ENCODE measurements at regions not wholly inside any gene's neighbourhood (a gene's known extent, or its start where the extent isn't known, plus 50 kb on each side); places are given as distances from the start of the nearest gene placed in this dataset.
"Not testable (repeated sequence)": the region's sequence is repeated elsewhere in the genome, so short reads cannot be mapped to it uniquely, and the experiment has no call there.

DNA sequence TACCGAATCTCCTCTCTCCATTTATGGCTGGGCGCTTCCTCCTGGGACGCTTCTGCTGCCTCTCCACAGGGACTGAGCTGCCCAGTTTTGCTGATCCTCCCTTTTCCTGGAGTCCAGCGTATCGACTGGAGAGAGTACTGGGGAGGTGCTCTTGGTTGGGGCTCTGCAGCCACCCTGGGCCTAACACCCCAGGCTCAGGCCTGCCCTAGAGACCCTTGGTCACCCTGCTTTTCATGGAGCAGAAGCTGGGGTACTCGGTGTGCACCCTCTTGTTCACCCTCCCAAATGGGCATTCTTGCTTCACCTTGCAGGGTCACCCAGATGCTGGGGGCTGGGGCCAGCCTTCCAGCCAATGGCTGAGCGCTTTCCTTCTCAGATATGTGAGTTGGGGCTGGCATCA, 88.8 kb upstream of the RET start:
- no peak for DNase-seq (ENCODE audit: low spot score)

GRCh38 chr10:42988517-42989395, 88.1 kb upstream of the RET start:
- no peak for DNase-seq (ENCODE audit: low spot score)

GRCh38 chr10:42989481-42989921, 87.4 kb upstream of the RET start:
- DNase-seq (ENCODE audit: low spot score) = no peak

- no peak for DNase-seq (ENCODE audit: low spot score)
Observed at GRCh38 chr10:42990016-42990720, 86.7 kb upstream of the RET start.

DNA sequence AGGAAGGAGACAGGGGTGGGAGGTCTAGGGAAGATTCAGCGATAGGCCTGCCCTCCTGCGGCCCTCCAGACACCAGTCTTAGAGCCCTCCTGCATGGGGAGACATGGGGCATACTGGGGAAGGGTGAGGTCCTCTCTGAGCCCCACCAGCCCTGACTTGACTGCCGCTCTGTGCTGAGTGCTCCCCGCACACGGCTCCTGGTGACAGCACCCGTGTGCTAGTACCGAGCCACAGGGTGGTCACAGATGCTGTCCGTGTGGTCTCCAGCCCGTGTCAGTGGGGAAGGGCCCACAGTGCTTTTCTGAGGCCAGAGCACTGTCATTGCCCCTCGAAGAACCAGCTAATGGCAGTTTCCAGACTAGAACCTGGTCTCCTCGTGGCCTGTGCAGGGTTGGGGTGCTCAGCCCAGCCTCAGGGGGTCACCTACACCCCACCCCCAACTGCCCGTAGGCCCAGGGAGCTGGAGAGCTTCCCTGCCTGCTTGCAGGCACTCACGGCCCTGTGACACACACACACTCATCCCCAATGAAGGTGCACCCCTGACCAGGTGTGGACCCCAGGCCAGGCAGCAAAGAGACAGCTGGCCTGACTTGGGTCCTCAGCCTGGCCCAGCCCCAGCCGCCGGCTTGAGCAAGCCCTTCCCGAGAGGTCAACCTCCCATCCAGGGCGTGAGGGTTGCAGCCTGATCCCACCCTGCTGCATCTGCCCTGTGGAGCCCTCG, 86.0 kb upstream of the RET start:
- DNase-seq (ENCODE audit: low spot score) = no peak

- DNase-seq (ENCODE audit: low spot score) = no peak
Observed at GRCh38 chr10:42991442-42992098, 85.3 kb upstream of the RET start.

- DNase-seq (ENCODE audit: low spot score) = no peak
Observed at GRCh38 chr10:42992156-42992956, 84.5 kb upstream of the RET start.

- DNase-seq (ENCODE audit: low spot score) = no peak
Observed at GRCh38 chr10:42992957-42993390, 83.9 kb upstream of the RET start.

GRCh38 chr10:42994909-42995308, 82.0 kb upstream of the RET start:
- not testable (repeated sequence) for DNase-seq (ENCODE audit: low spot score)

- DNase-seq (ENCODE audit: low spot score) = no peak
Observed at GRCh38 chr10:42995537-42995936, 81.3 kb upstream of the RET start.

GRCh38 chr10:42996588-42996987, 80.3 kb upstream of the RET start:
- no peak for DNase-seq (ENCODE audit: low spot score)

- DNase-seq (ENCODE audit: low spot score) = no peak
Observed at GRCh38 chr10:42997151-42997848, 79.6 kb upstream of the RET start.

DNA sequence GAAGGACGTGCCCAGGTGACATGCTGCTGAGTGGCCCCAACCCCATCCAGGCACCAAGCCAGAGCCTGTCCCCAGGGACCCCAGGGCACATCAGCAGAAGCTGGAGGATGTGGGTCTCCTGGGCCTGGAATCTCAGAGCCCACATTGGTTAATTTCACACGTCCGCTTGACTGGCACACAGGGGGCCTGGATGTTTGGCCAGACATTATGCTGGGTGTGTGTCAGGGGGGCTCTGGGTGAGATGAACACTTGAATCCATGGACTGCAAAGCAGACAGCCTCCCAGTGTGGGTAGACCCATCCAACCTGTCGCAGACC, 79.1 kb upstream of the RET start:
- DNase-seq (ENCODE audit: low spot score) = no peak

- no peak for DNase-seq (ENCODE audit: low spot score)
Observed at GRCh38 chr10:42998481-42999384, 78.1 kb upstream of the RET start.

- no peak for DNase-seq (ENCODE audit: low spot score)
Observed at GRCh38 chr10:42999385-43000020, 77.4 kb upstream of the RET start.

- DNase-seq (ENCODE audit: low spot score) = no peak
Observed at GRCh38 chr10:43000021-43000411, 76.9 kb upstream of the RET start.

DNA sequence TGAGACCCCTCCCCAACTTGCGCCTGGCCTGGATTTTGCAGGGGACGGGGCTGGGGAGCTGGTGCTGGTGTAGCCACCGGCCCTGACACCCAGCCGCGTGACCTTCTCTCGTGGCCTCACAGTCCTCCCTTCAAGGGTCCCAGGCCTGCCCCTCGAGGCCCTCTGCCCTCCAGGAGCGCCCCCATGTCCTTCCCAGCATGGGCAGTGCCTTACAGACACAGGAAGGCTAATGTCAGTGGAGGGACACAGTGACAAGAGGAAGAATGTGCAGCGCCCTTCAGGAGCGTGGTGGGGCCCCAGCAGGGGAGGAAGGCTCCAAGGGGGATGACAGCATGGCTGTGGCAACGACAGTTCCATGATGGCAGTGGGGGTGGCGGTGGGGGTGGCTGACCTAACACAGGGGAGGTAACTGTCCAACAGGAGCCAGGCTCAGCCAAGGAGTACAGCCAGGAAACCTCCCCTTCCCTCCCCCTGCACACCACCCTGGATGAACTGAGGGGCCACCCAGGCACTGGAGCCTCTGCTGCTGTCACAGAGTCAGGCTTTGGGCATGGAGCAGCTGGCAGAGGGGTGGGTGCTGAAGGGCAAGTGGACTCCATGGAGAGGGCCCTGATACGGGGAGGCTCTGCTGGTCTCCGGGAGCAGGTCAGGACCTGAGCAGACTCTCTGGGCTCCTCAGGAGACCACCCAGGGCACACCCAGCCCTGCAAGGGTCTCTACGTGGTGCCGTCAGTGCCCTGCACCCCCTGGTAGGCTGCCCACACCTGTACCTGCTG, 76.0 kb upstream of the RET start:
- no peak for DNase-seq (ENCODE audit: low spot score)

GRCh38 chr10:43001427-43001795, 75.5 kb upstream of the RET start:
- no peak for DNase-seq (ENCODE audit: low spot score)

- DNase-seq (ENCODE audit: low spot score) = no peak
Observed at GRCh38 chr10:43002596-43002995, 74.3 kb upstream of the RET start.

Data from LoVo (cell line).